LNCAP (cell line): ENCODE measurements at regions not wholly inside any gene's neighbourhood (a gene's known extent, or its start where the extent isn't known, plus 50 kb on each side); places are given as distances from the start of the nearest gene placed in this dataset.

Source experiments
- CTCF ChIP-seq: fragments of 450-650 bp; IDR thresholded peaks from 2 replicates; pipeline ENCODE4 v1.5.1; 2017; ENCODE audit warnings: mild to moderate bottlenecking

- no peak for TF ChIP-seq CTCF
Observed at GRCh38 chr2:128435576-128436478, 117.2 kb upstream of the HS6ST1 start.

DNA sequence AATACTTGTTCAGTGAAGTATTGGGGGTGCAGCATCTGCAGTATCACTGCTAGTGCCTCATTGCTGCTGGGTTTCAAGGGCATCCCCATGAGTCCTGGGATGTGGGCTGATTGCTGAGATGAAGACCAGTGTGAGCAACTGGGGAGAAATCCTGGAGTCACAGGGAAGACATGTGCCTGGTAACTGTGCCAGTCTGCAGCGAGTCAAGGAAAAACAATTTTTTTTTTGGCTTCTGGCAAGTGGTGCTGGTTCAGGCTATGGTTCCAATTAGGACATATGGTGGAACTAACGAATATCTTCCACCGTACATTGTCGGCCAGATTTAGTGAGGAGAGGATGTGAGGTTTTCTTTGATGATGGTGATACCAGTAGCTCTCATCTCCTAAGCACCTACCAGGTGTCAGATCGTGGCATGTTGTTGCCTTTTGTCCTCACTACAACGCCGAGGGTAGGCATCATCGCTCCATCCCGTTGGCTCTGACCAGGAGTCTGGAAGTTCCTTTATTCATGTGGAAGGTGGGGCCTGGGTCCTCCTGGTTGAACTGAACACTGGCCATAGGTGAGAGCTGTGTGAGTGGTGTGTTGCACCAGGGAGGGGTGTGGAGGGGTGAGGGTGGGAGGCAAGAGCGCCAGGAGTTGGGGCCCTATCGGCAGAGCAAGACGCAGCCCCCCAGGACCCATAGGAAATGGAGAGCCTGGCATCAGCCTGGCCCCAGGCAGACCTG lies 118.0 kb upstream of the HS6ST1 start:
- no peak for TF ChIP-seq CTCF

DNA sequence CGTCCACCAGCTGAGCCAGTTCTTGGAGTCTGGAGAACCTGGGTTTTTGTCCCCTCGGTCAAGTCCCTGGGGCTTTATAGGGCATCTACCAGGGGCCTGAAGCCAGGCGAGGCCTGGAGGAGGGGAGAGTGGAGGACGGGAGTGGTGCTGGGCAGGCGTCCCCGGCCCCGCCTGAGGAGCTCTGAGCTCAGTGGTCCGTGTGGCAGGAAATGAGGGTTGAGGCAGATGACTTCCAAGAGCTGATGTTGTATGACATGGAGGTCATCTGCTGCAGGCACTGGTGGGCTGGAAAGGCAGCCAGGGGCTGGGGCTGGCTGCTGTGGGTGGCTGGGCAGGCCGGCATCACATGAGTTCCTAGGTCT lies 118.5 kb upstream of the HS6ST1 start:
- no peak for TF ChIP-seq CTCF

- no peak for TF ChIP-seq CTCF
Observed at GRCh38 chr2:128438091-128438490, 119.4 kb upstream of the HS6ST1 start.

- TF ChIP-seq CTCF, result no peak
Observed at GRCh38 chr2:128438586-128438985, 119.9 kb upstream of the HS6ST1 start.

DNA sequence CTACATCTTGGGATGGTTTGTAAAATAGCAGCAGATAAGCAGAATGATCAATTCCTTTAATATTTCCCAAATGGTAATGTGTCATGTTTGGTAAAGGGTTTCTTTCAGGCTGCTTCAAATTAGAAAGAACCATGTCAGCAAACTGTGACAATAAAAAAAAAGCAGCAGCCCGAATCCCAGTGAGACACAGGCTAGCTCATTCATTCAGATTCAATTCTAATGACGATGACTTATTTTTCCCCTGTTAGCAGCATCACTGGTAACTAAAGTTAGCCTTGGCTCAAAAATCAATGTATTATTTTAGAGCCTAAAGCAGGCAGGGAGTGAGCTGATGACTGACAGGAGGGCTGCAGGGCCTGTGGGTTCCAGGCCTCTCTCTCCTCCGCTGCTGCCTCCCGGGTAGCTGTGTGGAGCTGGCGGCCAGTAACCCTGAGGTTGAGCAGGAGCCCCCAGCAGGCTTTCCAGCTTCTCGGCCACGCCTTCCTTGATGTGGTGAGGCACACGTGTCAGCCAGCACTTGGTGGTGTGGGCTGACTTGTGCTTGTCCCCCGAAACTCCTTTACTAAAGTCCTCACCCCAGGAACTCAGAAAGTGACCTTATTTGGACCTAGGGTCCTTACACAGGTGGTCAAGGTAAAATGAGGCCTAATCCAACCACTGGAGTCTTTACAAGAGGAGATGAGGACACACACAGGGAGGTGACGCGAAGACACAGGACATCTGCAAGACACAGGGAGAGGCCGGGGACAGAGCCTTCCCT lies 120.5 kb upstream of the HS6ST1 start:
- no peak for TF ChIP-seq CTCF
